ENCODE measurements at regions not wholly inside any gene's neighbourhood (a gene's known extent, or its start where the extent isn't known, plus 50 kb on each side); places are given as distances from the start of the nearest gene placed in this dataset.

- no peak for DNase-seq (ENCODE audit: low spot score)
These were observed 440.4 kb downstream of the COL12A1 start for GRCh38 chr6:74765486-74765885.

- DNase-seq (ENCODE audit: low spot score): no peak
These were observed 441.4 kb downstream of the COL12A1 start for GRCh38 chr6:74764486-74764885.

GRCh38 chr6:74762841-74763240 is 443.0 kb downstream of the COL12A1 start:
- no peak for DNase-seq (ENCODE audit: low spot score)

GRCh38 chr6:74757813-74758212 is 448.0 kb downstream of the COL12A1 start:
- DNase-seq (ENCODE audit: low spot score): no peak

- no peak for DNase-seq (ENCODE audit: low spot score)
These were observed 448.9 kb downstream of the COL12A1 start for GRCh38 chr6:74756923-74757322.

- no peak for DNase-seq (ENCODE audit: low spot score)
These were observed 450.1 kb downstream of the COL12A1 start for GRCh38 chr6:74755778-74756177.

GRCh38 chr6:74755196-74755595 is 450.7 kb downstream of the COL12A1 start:
- DNase-seq (ENCODE audit: low spot score): no peak

- no peak for DNase-seq (ENCODE audit: low spot score)
These were observed 451.8 kb downstream of the COL12A1 start for GRCh38 chr6:74753883-74754600.

- no peak for DNase-seq (ENCODE audit: low spot score)
These were observed 453.6 kb downstream of the COL12A1 start for GRCh38 chr6:74752303-74752702.

GRCh38 chr6:74750826-74751225 is 455.0 kb downstream of the COL12A1 start:
- DNase-seq (ENCODE audit: low spot score): no peak

GRCh38 chr6:74749211-74750147 is 456.4 kb downstream of the COL12A1 start:
- no peak for DNase-seq (ENCODE audit: low spot score)

GRCh38 chr6:74745670-74746069 is 460.2 kb downstream of the COL12A1 start:
- no peak for DNase-seq (ENCODE audit: low spot score)

GRCh38 chr6:74742793-74743508 is 462.9 kb downstream of the COL12A1 start:
- DNase-seq (ENCODE audit: low spot score): no peak

- DNase-seq (ENCODE audit: low spot score): no peak
These were observed 464.2 kb downstream of the COL12A1 start for GRCh38 chr6:74741646-74742045.

GRCh38 chr6:74735304-74735703 is 470.5 kb downstream of the COL12A1 start:
- DNase-seq (ENCODE audit: low spot score): no peak

- DNase-seq (ENCODE audit: low spot score): no peak
These were observed 471.0 kb downstream of the COL12A1 start for GRCh38 chr6:74734901-74735300.

GRCh38 chr6:74733830-74734620 is 471.8 kb downstream of the COL12A1 start:
- no peak for DNase-seq (ENCODE audit: low spot score)

- DNase-seq (ENCODE audit: low spot score): no peak
These were observed 473.9 kb downstream of the COL12A1 start for GRCh38 chr6:74731931-74732330.

GRCh38 chr6:74731204-74731603 is 474.6 kb downstream of the COL12A1 start:
- DNase-seq (ENCODE audit: low spot score): no peak

- peak; percentile 10 for DNase-seq (ENCODE audit: low spot score)
These were observed 484.9 kb downstream of the COL12A1 start for GRCh38 chr6:74720923-74721322.

GRCh38 chr6:74717591-74717990 is 488.3 kb downstream of the COL12A1 start:
- DNase-seq (ENCODE audit: low spot score): no peak

Measured in kidney capillary endothelial cell (primary cell).